NCI-H774 (cell line): ENCODE measurements at regions not wholly inside any gene's neighbourhood (a gene's known extent, or its start where the extent isn't known, plus 50 kb on each side); places are given as distances from the start of the nearest gene placed in this dataset.

Source experiments
- DNase-seq: peaks from one replicate; lab custom pipeline; 2025; lab: John Stamatoyannopoulos, UW

DNA sequence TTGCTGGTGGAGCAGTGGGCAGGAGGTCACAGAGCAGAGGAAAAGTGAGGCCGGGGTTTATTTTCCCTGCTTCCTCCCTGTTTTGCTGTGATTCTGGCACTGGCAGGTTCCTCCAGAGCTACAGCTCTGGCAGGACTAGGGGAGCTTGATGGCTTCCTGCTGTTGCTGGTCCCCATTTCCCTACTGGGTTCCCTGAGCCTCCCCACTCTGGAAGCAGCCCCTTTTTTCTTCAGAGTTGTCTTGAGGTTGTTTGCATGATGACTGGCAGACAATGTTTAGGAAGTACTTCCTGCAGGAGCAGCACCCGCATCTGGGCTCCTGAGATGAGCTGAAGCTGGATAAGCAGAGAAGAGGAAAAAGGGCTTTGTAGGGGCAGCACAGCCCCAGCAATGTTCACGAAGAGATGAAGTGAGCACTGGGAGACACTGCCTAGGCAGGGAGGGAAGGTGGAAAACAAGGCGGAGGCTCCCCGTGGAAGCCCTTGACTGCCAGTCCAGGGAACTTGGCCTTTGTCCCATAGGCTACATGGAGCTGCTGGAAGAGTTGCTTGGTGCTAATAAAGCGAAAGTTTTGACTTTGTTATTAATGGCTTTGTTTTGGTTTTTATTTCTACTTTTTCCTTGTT is 126.9 kb downstream of the SLC38A6 start:
- no peak for DNase-seq

GRCh38 chr14:61106959-61107641 is 126.1 kb downstream of the SLC38A6 start:
- no peak for DNase-seq

GRCh38 chr14:61106271-61106958 is 125.4 kb downstream of the SLC38A6 start:
- DNase-seq: no peak

GRCh38 chr14:61104358-61104757 is 123.3 kb downstream of the SLC38A6 start:
- DNase-seq: no peak

DNA sequence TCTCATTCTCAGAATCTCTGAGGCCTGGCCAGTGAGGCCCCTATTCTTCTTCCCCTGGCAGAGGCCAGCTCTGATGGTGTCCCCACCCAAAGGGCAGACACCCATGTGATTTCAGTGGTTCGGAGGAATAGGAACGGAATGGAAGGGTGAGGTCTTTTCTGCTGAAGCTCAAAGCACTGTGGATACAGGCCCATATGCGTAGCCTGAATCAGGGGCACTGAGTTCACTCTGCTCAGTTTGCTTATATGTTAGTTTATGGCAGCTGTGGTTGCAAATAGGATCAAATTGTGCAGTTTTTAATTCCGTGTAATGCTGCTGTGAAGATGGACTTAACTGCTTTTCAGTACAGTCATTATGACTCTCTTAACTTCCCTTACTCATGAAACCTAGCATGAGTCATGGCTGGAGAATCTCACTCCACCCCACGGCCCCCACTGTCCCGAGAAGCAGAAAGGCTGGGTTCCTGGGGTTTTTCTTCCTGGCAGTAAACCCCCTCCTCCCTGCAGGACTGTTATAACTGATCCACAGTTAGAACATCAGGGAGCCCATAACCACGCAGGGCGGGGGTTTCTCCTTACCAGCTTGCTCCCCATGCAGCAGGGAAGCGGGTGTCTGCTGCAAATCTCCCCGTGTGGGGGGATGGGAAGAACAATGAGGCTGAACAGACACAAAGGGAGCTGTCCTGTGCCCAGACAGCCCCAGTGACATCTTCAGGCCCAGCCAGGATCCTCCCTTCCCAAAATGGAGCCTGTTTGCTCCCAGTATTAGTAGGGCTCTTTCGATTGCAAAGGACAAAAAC is 122.7 kb downstream of the SLC38A6 start:
- DNase-seq: no peak

DNA sequence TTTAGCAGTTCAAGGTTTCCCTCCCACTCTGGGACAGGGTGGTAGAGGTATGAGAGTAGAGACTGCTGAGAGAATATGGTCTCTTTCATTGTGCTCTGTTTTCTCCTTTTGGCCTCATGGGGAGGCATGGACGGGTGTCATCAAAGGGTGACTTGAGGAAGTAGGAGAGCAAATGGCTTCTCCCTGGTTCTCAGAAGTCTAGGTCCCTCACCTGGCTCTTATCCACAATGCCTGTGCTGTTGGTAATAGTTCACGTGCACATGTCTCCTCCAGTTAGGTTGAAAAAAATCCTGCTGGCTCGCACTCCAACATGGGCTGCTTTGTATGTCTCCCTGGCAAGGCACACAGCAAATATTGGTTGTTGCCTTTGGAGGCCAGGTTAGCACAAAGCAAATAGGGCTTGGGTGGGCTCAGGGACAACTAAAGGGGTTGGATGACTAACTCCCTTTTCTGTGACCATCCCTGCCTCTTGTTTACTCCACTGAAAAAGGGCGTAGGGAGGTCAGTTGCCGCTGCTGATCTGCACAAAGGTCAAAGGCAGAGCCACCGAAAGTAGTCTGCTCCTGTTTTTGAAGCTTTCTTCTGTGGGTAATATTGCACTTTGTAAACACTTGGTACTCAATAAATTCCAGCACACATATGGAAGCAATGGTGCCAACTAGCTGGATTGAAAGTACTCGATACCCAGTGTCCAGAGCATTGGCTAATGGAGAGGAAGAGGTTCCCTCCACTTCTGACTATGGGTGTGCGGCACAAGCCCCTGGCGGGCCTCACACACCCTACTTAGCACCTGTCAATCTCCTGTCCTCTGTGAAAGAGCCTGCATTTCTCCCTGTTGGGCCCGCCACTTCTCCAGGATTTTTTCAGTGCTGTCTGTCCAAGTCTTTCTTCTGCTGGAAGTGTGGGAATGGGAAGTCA is 121.8 kb downstream of the SLC38A6 start:
- no peak for DNase-seq
